ENCODE measurements at regions not wholly inside any gene's neighbourhood (a gene's known extent, or its start where the extent isn't known, plus 50 kb on each side); places are given as distances from the start of the nearest gene placed in this dataset.
"Not testable (repeated sequence)": the region's sequence is repeated elsewhere in the genome, so short reads cannot be mapped to it uniquely, and the experiment has no call there.

DNA sequence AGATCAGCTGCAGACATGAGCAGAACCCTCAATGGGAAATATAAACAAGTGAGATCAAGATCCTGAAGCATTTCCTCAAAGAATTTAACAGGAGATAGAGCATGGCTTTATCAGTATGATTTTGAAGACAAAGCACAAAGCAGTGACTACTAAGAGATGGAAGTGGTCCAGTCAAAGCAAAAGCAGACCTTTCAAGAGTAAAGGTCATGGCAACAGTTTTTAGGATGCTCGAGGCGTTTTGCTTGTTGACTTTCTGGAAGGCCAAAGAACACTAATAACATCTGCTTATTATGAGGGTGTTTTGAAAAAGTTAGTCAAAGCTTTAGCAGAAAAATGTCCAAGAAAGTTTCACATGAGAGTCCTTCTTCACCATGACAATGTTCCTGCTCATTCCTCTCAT, 128.5 kb downstream of the KCNE4 start:
- no peak for DNase-seq (ENCODE audit: low read depth)

DNA sequence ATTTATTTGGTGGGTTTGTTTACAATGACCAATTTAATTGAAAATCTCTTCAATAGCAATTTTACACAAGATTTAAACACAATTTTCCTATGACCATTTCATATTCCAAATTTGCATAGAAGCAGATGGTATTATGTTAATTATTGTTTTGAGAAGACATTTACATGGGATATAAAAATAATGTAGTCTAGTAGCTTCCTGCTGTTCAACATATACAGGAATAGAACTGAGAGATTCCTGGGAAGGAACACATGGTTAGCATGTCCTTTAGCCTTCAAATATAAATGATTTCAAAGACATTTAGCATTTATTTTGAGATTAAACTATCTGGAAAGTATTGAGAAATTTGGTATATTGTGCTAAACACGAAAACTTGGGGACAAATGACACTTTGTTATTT, 129.6 kb downstream of the KCNE4 start:
- DNase-seq (ENCODE audit: low read depth): no peak

DNA sequence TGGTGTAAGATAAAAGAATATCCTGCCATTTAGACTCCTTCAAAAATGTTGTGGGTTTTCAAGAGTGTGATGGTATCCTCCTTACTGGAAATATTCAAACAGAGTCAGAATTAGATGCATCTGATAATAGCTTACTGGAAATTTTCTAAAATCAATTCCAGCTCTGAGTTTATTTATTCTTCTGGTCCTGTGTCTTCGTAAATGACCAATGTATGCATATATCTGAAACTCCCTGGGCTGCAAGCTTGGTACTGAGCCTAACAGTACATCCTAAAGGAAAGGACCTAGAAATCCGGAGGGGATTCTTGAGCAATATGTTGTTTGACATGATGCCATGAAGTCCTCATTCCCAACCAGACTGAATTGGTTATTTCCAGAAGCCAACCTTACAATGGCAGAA, 130.4 kb downstream of the KCNE4 start:
- no peak for DNase-seq (ENCODE audit: low read depth)

DNA sequence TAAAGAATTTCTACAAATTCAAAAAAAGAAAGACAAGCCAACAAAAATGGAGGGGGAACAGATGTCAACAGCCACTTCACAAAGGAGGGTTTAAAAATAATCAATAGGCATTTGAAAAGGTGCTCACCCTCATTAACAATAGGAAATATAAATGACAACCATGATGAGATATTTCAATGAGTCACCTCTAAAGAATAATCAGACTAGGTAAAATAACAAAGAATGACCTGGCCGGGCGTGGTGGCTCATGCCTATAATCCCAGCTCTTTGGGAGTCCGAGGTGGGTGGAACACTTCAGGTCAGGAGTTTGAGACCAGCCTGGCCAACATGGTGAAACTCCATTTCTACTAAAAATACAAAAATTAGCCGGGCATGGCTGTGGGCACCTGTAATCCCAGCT, 133.6 kb downstream of the KCNE4 start:
- no peak for DNase-seq (ENCODE audit: low read depth)

DNA sequence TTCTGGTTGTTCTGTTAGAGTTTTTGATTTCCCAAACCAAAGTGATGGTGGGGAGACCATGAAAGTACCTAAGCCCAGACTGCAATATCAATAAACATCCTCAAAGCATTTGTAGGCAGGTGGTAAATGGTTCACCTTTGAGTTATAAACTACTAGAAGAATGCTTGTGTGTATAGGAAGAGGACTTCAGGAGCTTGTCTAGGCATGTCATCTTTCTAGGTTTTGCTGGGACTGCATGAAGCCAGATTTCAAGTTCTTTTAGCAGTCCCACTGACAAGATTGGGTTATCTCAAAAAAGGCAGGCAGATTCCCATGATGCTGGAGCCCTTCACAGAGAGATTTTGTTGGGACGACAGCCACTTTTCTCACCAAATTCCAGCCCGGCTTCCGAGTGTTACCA, 135.3 kb downstream of the KCNE4 start:
- DNase-seq (ENCODE audit: low read depth): no peak

DNA sequence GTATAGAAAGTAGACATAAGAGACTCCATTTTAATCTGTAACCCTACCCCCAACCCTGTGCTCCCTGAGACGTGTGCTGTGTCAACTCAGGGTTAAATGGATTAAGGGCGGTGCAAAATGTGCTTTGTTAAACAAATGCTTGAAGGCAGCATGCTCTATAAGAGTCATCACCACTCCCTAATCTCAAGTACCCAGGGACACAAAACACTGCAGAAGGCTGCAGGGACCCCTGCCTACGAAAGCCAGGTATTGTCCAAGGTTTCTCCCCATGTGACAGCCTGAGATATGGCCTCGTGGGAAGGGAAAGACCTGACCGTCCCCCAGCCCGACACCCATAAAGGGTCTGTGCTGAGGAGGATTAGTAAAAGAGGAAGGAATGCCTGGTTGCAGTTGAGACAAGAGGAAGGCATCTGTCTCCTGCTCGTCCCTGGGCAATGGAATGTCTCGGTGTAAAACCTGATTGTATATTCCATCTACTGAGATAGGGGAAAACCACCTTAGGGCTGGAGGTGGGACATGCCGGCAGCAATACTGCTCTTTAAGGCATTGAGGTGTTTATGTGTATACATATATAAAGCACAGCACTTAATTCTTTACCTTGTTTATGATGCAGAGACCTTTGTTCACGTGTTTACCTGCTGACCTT, 138.7 kb downstream of the KCNE4 start:
- DNase-seq (ENCODE audit: low read depth): not testable (repeated sequence)

DNA sequence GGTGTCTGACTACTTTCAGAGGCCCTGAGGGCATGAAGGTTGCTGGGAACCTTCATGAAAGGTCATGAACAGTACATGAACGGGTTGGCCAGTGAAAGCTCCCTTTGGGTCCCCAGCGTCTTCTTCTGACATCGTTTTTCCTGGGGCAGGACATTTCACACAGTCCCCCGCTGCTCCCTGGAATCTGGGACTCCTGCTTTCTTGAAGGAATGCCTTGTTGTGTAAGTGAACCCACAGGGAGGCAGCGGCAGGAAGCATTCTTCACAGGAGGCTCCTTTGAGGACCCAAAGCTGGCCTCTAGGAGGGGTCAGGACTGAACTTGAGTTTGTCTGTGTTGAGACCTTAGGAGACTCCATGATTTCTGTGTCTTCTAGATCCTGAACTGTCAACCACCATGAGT, 144.3 kb downstream of the KCNE4 start:
- peak; percentile 16 for DNase-seq (ENCODE audit: low read depth)

DNA sequence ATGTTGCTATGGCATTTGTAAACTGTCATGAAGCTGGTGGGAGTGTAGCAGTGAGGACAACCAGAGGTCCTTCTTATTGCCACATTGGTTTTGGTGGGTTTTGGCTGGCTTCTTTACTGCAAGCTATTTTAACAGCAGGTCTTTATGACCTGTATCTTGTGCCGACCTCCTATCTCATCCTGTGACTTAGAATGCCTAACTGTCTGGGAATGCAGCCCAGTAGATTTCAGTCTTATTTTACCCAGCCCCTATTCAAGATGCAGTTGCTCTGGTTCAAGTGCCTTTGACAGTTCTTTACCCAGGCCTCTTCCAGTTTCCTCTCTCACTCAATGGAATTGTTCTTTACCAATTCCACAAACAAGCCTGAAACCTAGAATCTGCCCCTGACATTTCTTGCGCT, 145.1 kb downstream of the KCNE4 start:
- peak; percentile 64 for DNase-seq (ENCODE audit: low read depth)

DNA sequence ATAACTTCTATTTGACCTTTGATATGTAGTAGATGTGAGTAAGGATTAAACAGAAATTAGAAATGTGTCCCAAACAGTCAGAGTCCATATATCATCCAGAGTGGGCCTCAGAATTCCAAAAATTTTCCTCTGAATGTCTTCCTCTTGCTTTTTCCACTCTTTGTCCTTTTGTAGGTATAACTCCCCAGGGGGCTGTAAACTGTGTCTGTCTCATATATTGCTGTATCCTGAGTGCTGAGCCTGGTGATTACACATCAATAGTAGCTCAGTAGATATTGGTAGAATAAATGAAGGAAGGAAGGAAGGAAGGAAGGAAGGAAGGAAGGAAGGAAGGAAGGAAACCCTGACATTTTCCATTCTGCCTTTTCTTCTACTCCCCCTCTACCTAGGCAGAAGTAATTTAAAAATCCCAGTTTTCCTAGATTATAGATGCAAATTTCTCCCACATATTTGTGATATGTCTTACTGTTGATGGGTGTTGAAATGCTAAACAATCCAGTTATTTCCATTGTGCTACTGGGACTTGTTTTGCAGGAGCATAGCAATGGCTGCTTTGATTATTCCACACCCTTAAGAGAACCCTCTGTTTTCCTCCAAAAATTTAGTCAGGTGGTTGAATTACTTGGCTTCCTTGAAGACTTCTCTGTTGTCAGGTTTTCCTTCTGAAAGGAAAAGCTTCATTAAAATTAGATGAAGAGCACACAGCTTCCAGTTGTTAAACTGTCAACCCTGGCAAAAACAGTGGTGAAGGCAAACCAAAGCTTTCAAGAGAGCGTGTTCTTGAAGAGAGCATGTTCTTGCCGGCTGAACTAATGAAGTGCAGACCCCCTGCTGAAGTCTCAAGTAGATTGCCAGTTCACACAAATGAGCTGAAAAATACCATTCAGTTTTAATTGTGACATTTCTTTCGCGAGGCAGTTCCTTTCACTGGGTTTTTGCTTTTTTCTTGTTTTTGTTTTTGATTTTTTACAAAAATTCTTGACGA, 147.8 kb downstream of the KCNE4 start:
- DNase-seq (ENCODE audit: low read depth): no peak

DNA sequence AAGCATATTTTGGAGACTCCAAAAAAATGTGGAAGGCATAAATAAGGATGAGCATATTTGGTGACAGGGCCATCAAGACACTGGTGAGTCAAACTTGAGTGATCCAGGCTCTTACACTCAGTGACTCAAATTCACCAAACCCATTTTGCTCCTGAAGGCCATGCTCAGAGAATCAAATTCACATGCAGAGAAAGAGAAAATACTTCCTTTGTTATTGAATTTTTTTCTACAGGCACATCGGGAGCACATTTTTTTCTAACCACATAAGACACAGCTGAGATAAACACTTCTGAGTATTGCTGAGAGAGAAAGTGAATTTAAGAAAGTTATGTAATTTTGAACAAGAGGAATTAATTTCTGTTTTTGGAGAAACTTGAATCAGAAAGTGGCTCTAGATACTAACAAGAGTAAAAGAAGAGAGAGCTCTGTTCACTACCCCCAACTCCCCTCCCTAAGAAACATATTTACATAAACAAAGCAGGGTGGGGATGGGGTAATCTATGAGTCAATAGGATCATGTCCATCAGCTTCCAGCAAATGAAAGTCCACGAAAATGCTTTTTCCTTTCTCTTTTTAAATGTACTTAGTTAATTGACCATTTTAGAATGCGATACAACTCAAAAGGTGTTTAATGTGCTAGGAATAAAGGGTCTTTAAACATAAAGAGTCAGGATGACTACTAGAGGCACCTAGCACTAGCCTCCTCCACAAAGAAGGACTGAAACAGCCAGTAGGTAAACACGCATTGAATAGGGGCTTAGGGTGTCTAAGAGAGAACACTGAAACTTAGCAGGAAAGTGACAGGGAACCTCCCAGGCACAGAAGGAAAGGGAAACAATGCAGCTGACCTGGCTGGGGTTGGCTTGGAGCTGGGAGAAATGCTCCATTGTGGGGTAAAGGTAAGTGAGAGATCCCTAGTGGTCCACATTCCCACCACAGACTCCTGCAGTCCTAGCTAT, 152.3 kb downstream of the KCNE4 start:
- peak; percentile 78 for DNase-seq (ENCODE audit: low read depth)

DNA sequence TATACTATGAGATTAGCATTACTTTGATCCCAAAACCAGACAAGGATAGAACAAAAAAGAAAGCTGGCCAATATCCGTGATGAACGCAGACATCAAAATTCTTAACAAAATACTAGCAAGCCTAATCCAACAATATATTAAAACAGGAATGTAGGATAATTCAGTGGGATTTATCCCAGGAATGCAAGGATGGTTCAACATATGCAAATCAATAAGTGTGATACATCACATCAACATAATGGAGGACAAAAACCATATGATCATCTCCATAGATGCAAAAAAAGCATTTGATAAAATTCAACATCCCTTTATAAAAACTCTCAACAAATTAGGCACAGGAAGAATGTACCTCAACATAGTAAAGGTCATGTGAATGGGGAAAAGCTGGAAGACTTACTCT, 158.5 kb downstream of the KCNE4 start:
- DNase-seq (ENCODE audit: low read depth): no peak

DNA sequence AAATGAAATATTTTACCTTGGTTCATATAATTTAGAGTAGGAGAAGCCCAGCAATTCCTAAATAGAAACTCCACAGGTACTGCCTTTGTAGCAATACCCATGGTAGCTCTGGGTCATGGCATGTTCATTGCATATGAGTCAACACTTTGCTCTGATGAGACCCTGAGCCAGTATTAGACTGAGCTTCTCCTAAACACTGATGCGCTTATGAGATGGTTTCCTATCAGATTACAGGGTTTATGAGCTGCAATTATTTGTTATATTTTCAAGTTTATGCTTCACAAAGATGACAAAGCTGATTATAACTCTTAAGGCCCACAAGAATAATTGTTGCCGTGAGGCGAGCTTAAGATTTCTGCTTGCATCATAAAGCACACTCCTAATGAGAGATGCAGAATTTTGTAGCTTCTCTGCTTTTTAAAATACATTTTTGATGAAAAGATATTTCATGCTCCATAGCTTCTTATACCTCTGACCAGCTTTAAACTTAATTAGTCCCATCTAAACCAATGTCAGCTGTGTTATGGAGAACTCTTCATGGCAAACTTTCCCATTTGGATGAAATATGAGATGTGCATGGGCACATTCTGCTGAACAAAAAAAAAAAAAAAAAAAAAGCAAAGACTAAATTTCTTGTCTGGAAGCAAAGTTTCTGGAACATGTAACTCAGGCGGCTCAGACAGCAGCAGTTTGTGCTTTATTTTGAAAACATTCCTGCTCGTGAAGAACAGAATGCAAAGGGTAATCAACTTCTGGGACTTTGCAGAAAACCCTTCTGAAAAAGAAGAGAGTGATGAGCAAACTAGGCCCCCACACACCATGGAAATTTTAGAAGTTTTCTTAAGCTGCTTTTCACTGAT, 162.6 kb downstream of the KCNE4 start:
- DNase-seq (ENCODE audit: low read depth): no peak

DNA sequence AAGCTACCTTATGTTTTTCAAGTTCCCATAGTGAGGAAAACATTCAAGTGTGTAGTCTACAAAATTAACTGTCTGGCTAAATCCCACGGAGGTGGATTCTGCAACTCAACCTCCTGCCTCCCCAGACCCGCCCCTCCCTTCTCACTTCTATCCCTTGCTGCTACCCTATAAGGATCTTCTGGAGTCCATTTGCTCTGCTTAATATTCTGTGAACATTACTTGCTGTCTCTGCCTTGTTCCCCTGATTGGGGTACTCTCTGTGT, 163.2 kb downstream of the KCNE4 start:
- DNase-seq (ENCODE audit: low read depth): peak; percentile 23

DNA sequence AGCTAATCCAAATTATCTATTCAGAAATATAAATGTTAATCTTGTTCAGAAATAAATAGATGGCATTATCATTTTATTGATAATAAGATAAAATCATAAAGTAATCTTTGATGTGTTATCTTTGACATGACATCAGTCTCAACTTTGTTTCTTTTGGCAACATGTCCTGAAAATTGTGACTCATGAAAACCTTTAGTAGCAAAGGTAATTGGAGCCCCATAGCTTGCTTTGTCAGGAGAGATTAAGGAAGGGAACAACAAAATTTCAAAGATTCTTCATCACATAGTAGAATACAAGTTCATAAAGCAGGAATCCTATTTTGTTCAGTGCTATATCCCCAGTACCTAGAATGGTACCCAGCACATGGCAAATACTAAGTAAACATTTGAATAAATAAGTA, 165.4 kb downstream of the KCNE4 start:
- no peak for DNase-seq (ENCODE audit: low read depth)

DNA sequence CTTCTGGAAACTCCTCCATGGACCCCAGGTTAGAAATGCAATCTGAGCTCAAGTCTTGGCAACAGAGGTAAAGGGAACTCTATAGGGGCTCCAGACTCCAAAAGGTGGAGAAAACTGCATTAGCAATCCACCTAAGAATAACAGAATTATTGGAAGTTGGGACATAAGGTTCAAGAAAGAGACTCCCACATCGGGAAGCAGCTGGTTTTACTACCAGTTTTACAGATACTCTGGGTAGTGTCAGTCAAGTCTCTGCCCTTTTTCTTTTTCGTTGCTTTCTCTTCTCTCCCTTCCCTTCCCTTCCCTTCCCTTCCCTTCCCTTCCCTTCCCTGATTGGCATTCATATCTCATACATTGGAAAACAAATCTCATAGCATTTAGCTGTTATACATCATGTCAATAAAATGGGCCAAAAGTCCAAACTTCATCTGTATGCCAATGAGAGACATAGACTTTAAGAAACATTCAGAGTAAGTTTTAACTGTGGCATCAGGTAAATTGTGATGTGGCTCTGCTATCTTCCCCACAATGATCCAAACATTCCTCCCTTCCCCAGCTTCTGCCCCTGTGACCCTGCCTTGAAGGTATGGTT, 166.7 kb downstream of the KCNE4 start:
- no peak for DNase-seq (ENCODE audit: low read depth)

DNA sequence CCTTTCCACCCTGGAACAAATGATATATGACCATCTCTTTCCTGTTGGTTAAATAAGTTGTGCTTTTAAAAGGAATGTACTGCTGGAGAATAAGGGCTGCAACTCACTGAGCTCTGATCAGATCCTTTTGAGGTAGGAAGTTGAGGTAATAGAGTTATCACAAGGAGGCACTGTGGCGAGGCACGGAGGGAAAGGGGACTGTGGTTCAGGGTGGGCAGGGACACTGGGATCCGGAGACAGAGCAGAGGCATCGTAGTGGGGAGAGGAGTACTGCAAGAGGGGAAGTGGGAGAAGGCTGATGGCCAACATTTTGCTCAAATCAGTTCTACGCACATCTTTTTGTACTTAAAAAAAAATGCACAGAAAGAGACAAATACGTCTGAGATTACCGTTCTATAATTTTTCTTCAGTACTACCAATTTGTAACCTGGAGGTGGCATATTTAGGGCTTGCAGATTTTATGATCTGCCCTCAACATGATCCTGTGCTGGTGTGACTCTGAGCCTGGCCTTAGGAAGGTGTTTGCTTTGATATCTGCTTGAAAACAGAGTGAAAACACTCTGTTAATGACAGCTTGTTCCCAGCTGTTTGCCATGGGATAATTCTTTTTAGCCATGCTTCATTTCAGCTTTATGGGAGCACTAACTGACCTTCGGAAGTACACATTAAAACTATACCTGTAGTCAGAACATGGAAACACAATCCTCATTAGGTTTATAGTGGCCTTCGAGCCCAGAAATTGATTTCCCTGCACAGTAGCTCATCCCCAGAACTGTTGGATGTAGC, 168.1 kb downstream of the KCNE4 start:
- no peak for DNase-seq (ENCODE audit: low read depth)

DNA sequence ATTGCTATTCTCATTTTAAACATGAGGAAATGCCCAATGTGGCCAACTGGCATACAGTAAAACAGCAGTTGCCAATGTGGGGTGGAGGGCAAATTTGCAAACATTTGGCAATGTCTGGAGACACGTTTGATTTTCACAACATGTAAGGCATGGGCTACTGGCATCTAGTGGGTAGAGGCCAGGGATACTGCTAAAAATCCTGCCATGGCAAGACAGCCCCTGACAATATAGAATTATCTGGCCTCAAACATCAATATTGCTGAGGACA, 168.6 kb downstream of the KCNE4 start:
- no peak for DNase-seq (ENCODE audit: low read depth)

DNA sequence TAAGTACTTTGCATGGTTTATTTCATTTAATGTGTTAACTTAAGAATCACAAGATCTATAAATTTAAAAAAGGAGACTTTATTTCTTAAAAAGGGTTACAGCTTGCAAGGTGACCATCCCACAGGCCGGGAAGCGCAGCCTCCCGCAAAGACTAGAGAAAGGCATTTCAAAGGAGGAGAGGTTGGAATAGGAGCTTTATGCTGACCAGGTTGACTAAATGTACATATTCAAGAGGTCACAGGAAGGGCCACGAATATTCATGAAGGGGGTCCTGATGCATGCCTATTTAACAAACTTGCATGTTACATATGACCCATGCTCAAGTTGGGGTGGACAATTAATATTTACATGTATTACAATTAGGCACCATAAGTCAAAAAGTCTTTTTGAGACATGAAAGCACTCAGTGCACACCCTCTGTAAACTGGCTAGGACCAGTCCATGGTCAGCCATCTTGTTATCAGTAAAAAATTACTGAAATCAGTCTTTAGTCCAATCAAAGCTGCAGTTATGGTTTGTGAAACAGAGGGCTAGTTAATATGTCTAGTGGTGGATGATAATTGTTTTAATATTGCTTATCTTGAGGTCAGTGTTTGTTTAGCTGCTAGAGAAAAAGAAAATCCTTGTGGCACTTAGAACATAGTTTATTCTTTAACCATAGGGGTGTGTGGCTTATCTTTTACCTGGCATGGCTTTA, 169.3 kb downstream of the KCNE4 start:
- no peak for DNase-seq (ENCODE audit: low read depth)

DNA sequence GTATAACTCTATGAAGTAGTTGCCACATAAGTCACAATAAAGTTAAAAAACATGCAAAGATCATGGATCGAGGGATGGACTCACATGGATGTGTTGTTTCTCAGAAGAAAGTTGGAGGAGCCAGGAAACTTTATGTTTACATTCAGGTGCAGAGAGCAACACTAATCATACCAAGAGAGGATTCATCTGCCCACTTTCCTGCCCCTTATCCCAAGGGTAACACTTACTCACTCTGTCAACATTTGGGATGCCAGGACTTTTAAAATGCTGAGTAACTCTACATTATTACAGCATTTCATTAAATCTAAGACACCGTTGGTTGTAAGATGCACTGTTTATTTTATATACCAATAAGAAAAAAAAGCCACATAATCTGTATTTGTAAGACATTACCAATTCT, 170.4 kb downstream of the KCNE4 start:
- DNase-seq (ENCODE audit: low read depth): no peak

DNA sequence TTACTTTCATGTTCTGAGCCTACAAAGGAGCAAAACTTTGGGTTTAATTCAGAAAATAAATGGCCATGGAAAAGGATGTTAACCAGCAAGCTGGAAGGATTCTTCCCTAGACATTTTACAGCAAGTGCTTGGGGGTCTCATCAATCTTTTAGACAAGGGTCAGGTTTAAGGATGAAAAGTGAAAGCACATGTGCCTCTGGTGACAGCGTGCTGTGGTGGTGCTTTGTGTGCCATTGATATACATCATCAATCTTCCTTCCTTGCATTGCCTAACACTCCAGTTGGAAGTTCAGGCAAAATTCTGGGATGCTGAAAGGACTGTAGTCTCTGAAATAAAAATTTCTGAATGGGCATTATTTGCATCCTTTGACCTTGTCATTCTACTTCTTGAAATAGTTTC, 171.2 kb downstream of the KCNE4 start:
- no peak for DNase-seq (ENCODE audit: low read depth)

Measured in amniotic epithelial cell (primary cell).